Endothelial cell of umbilical vein (primary cell): ENCODE measurements at regions not wholly inside any gene's neighbourhood (a gene's known extent, or its start where the extent isn't known, plus 50 kb on each side); places are given as distances from the start of the nearest gene placed in this dataset.

Source experiments
- BruUV-seq: library from RNA; stranded (reverse); fragments of 400-500 nt; replicated peaks from 2 replicates; lab custom pipeline; 2021; lab: Mats Ljungman, UMichigan
- CTCF ChIA-PET: fragments of 300-600, 350-600 bp; sonication (Branson Sonifier 250); formaldehyde crosslinking; loops from one replicate; lab custom pipeline; 2021; ENCODE audit warnings: antibody characterized with exemption, inconsistent platforms; lab: Charles Lee
- POLR2A ChIA-PET: fragments of 300-600, 350-600 bp; sonication (Branson Sonifier 250); formaldehyde crosslinking; loops from one replicate; lab custom pipeline; 2021; ENCODE audit warnings: antibody characterized with exemption, inconsistent platforms; lab: Charles Lee
- DNase-seq: peaks from one replicate; pipeline ENCODE4 v3.0.0-alpha.2; 2011; ENCODE audit warnings: low read depth, low spot score
- FAIRE-seq: peaks from 2 replicates; lab custom pipeline; 2011; peaks lifted over from hg19 to GRCh38; lab: Jason Lieb, UNC
- H2AFZ ChIP-seq: 2 replicates; pipeline ENCODE4 v1.6.0; 2012; ENCODE audit warnings: low read depth, low read length, control low read depth, inconsistent platforms
- H3K27ac ChIP-seq: 2 replicates; pipeline ENCODE4 v1.5.1; 2011; ENCODE audit warnings: low read depth, mild to moderate bottlenecking, control low read depth, low read length, moderate library complexity; ENCODE audit not compliant: insufficient read depth
- H3K27me3 ChIP-seq, 2 experiments: 2 replicates each; pipeline versions ENCODE4 v1.6.0 to v1.6.1; 2011; ENCODE audit warnings: low read length in 2 of 2, mixed read lengths in 1 of 2; ENCODE audit not compliant: control insufficient read depth in 2 of 2, insufficient read depth in 2 of 2
- H3K36me3 ChIP-seq, 2 experiments: 2 replicates in 1 of 2; 3 replicates in 1 of 2; pipeline ENCODE4 v1.5.1; 2011; ENCODE audit warnings: low read length in 2 of 2, mild to moderate bottlenecking in 1 of 2, moderate library complexity in 1 of 2; ENCODE audit not compliant: control insufficient read depth in 2 of 2, insufficient read depth in 2 of 2; ENCODE audit errors: extremely low read depth in 1 of 2
- H3K4me1 ChIP-seq: 3 replicates; pipeline ENCODE4 v1.5.1; 2011; ENCODE audit warnings: mild to moderate bottlenecking, low read length; ENCODE audit not compliant: control insufficient read depth, insufficient read depth; ENCODE audit errors: extremely low read depth
- H3K4me2 ChIP-seq: 2 replicates; pipeline ENCODE4 v1.6.1; 2011; ENCODE audit warnings: low read length, control low read depth, mixed read lengths; ENCODE audit not compliant: insufficient read depth
- H3K4me3 ChIP-seq, 3 experiments: fragments of 200-600 bp in 1 of 3; sonication (generic), shearing (Covaris generic) in 1 of 3; replicated peaks in 1 of 3; 2 replicates each; pipeline ENCODE4 v1.5.1; 2011 to 2016; ENCODE audit warnings: control low read depth in 3 of 3, low read length in 3 of 3, mild to moderate bottlenecking in 2 of 3, inconsistent platforms in 1 of 3, low read depth in 1 of 3, moderate library complexity in 1 of 3; ENCODE audit not compliant: insufficient read depth in 1 of 3
- H3K79me2 ChIP-seq: 2 replicates; pipeline ENCODE4 v1.6.0; 2012; ENCODE audit warnings: low read length, inconsistent platforms; ENCODE audit not compliant: control insufficient read depth, insufficient read depth
- H3K9ac ChIP-seq: replicated peaks from 2 replicates; pipeline ENCODE3; 2011; ENCODE audit warnings: low read length, control low read depth; ENCODE audit not compliant: insufficient read depth; ENCODE audit errors: extremely low read depth
- H3K9me1 ChIP-seq: replicated peaks from 3 replicates; pipeline ENCODE4 v1.6.0; 2011; ENCODE audit warnings: mild to moderate bottlenecking, low read length; ENCODE audit not compliant: control insufficient read depth, insufficient read depth; ENCODE audit errors: extremely low read depth
- H3K9me3 ChIP-seq: replicated peaks from 2 replicates; pipeline ENCODE4 v1.5.1; 2012; ENCODE audit warnings: low read length, inconsistent platforms; ENCODE audit not compliant: control insufficient read depth, insufficient read depth
- H4K20me1 ChIP-seq: replicated peaks from 2 replicates; pipeline ENCODE3; 2011; ENCODE audit warnings: mild to moderate bottlenecking, low read length; ENCODE audit not compliant: control insufficient read depth, insufficient read depth; ENCODE audit errors: extremely low read depth
- FOS ChIP-seq: IDR thresholded peaks from 2 replicates; pipeline ENCODE4 v1.6.1; 2011; ENCODE audit warnings: mild to moderate bottlenecking, low read length, moderate library complexity, borderline replicate concordance; ENCODE audit not compliant: insufficient read depth
- GATA2 ChIP-seq: IDR thresholded peaks from 2 replicates; pipeline ENCODE4 v1.7.0; 2011; ENCODE audit warnings: low read depth, mild to moderate bottlenecking, moderate library complexity, mixed read lengths, low read length; ENCODE audit not compliant: insufficient read length, insufficient read depth
- JUN ChIP-seq: IDR thresholded peaks from 2 replicates; pipeline ENCODE4 v1.6.1; 2011; ENCODE audit warnings: borderline replicate concordance, low read depth; ENCODE audit not compliant: insufficient read length, insufficient read depth
- MAX ChIP-seq: IDR thresholded peaks from 2 replicates; pipeline ENCODE4 v1.6.1; 2011; ENCODE audit not compliant: insufficient read depth, insufficient read length
- POLR2A ChIP-seq: IDR thresholded peaks from 2 replicates; pipeline ENCODE4 v1.6.1; 2012; ENCODE audit warnings: low read depth, mild to moderate bottlenecking, control low read depth, low read length
- POLR2AphosphoS5 ChIP-seq: IDR thresholded peaks from 2 replicates; pipeline ENCODE4 v1.6.1; 2012; ENCODE audit warnings: low read depth, mild to moderate bottlenecking, control low read depth, low read length, moderate library complexity; ENCODE audit not compliant: insufficient read depth
- dilution Hi-C: fragments of 300-500 bp; cut with MboI; formaldehyde crosslinking; loops from one replicate; pipeline ENCODE4 v1.15.0; 2019; ENCODE audit warnings: low sequenced_read_pairs; ENCODE audit not compliant: extremely low pct_ligation_motif_present
- intact Hi-C: fragments of 100-400 bp; cut with micrococcal nuclease; formaldehyde crosslinking; loops from one replicate; pipeline ENCODE4 v1.10.0; 2022
- TF ChIP-seq, protein P1 (sequence below), 2 donors: IDR thresholded peaks; 1 replicate in 1 of 2; 2 replicates in 1 of 2; pipeline ENCODE4 v1.5.1; 2011; ENCODE audit warnings: low read length in 2 of 2, mild to moderate bottlenecking in 2 of 2, moderate library complexity in 2 of 2, control low read depth in 1 of 2, inconsistent platforms in 1 of 2, low read depth in 1 of 2; ENCODE audit not compliant: insufficient read depth in 1 of 2; ENCODE audit errors: extremely low read depth in 1 of 2

- Histone ChIP-seq H2AFZ (no peak overlapping the region), H3K9me3 (no peaks in the 10 kb centered on the region), H3K36me3 (no peaks in the 10 kb centered on the region), H4K20me1 (no peaks in the 10 kb centered on the region), H3K79me2 (no peaks in the 10 kb centered on the region), H3K4me1 (no peaks in the 10 kb centered on the region), H3K27me3 (no peaks in the 10 kb centered on the region), H3K9ac (no peak overlapping the region), H3K9me1 (no peaks in the 10 kb centered on the region), H3K27ac (no peak overlapping the region), H3K4me3 (no peak overlapping the region), H3K4me2 (no peak overlapping the region)
- intact Hi-C loops (no loop called here), dilution Hi-C loops (no loop called here)
- TF ChIP-seq FOS (no peak), JUN (no peak), MAX (no peak)
- DNase-seq (no peak), FAIRE-seq (no peak)
- BruUV-seq: no TSS peak
- CTCF ChIA-PET: no interaction called here
- POLR2A ChIA-PET: no interaction called here
Measured at GRCh38 chr7:41206267-41206666, 496.6 kb downstream of the INHBA start.

DNA sequence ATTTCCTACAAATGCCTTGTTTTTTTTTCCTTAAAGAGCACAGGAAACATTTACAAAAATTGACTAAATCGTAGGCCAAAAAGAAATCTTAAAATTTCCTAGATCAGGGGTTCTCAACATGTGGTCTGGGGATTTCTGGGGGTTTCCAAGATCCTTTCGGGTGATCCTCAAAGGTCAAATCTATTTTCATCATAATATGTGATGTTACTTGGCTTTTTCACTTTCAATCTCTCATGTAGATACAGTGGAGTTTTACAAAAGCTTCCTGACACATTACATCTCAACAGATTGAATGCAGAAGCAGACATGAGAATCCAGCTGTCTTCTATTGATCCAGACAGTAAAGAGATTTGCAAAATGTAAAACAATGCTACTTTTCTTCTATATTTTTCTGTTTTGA, 497.3 kb downstream of the INHBA start:
- FAIRE-seq: peak; percentile 31

More for the DNA sequence above, 497.3 kb downstream of the INHBA start:
- dilution Hi-C loops (no loop called here), intact Hi-C loops (no loop called here)
- H3K4me3 ChIP-seq: no peak overlapping the region
- H4K20me1 ChIP-seq: no peaks in the 10 kb centered on the region
- no peaks in the 10 kb centered on the region for H3K9me3 ChIP-seq
- no peaks in the 10 kb centered on the region for H3K36me3 ChIP-seq
- no peak overlapping the region for H3K9ac ChIP-seq
- TF ChIP-seq POLR2A (no peak), FOS (no peak), POLR2AphosphoS5 (no peak), GATA2 (no peak)
- TF ChIP-seq, protein P1, sequence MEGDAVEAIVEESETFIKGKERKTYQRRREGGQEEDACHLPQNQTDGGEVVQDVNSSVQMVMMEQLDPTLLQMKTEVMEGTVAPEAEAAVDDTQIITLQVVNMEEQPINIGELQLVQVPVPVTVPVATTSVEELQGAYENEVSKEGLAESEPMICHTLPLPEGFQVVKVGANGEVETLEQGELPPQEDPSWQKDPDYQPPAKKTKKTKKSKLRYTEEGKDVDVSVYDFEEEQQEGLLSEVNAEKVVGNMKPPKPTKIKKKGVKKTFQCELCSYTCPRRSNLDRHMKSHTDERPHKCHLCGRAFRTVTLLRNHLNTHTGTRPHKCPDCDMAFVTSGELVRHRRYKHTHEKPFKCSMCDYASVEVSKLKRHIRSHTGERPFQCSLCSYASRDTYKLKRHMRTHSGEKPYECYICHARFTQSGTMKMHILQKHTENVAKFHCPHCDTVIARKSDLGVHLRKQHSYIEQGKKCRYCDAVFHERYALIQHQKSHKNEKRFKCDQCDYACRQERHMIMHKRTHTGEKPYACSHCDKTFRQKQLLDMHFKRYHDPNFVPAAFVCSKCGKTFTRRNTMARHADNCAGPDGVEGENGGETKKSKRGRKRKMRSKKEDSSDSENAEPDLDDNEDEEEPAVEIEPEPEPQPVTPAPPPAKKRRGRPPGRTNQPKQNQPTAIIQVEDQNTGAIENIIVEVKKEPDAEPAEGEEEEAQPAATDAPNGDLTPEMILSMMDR (IDR thresholded peaks at IDR 0.05; ENCODE audit: extremely low read depth in 1 of 2, insufficient read depth in 1 of 2, low read depth in 1 of 2, low read length in 2 of 2): no peak
- H3K4me2 ChIP-seq: no peak overlapping the region
- ChIA-PET CTCF (no interaction called here), POLR2A (no interaction called here)
- H3K27ac ChIP-seq: no peak overlapping the region
- no peaks in the 10 kb centered on the region for H3K27me3 ChIP-seq
- no peaks in the 10 kb centered on the region for H3K9me1 ChIP-seq
- no peak overlapping the region for H2AFZ ChIP-seq
- no peaks in the 10 kb centered on the region for H3K79me2 ChIP-seq
- BruUV-seq: no TSS peak
- no peak for DNase-seq
- no peaks in the 10 kb centered on the region for H3K4me1 ChIP-seq
